OCI-LY7 (cell line): ENCODE measurements at regions not wholly inside any gene's neighbourhood (a gene's known extent, or its start where the extent isn't known, plus 50 kb on each side); places are given as distances from the start of the nearest gene placed in this dataset.
"Not testable (repeated sequence)": the region's sequence is repeated elsewhere in the genome, so short reads cannot be mapped to it uniquely, and the experiment has no call there.

Experiments used
- EZH2phosphoT487 ChIP-seq: fragments of 200-600 bp; sonication (generic); IDR thresholded peaks from 2 replicates; pipeline ENCODE4 v1.6.1; 2018; ENCODE audit warnings: low read depth, borderline replicate concordance, mild to moderate bottlenecking, mixed run types, antibody characterized with exemption, low read length, moderate library complexity, mixed read lengths
- TF ChIP-seq, protein P1 (sequence below): fragments of 200-600 bp; sonication (generic); conservative IDR thresholded peaks from 2 replicates; pipeline ENCODE4 v1.5.1; 2014; ENCODE audit warnings: mild to moderate bottlenecking, antibody characterized with exemption, low read length, moderate library complexity, mixed read lengths

DNA sequence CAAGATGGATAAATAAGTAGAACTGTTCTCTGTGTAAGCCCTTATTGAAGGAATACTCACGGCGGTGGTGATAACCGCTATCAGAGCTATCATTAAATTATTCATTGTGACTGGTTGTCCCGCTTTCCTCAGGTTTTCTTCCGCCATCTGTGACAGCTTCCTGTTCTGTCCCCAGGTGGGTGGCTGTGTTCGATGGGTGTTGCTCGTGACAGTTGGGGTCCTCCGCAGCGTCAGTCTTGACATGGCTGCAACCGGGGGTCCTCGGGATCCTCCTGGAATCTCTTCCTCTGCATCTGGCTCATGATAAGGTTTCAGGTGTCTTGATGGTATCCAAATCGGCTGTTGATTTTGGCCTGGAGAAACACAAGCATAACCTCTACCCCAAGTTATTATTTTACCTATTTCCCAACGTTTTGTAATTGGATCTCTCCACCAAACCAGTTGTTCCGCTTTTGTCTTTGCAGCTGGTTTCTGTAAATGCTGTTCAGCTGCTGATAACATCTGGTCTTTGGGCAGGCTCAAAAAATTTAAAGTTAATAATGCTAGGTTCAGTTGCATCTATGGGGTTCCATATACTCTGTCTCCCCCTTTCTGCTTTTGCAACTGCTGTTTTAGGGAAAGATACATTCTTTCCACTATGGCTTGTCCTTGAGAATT lies 58.1 kb upstream of the INSIG1 start:
- TF ChIP-seq, protein P1, sequence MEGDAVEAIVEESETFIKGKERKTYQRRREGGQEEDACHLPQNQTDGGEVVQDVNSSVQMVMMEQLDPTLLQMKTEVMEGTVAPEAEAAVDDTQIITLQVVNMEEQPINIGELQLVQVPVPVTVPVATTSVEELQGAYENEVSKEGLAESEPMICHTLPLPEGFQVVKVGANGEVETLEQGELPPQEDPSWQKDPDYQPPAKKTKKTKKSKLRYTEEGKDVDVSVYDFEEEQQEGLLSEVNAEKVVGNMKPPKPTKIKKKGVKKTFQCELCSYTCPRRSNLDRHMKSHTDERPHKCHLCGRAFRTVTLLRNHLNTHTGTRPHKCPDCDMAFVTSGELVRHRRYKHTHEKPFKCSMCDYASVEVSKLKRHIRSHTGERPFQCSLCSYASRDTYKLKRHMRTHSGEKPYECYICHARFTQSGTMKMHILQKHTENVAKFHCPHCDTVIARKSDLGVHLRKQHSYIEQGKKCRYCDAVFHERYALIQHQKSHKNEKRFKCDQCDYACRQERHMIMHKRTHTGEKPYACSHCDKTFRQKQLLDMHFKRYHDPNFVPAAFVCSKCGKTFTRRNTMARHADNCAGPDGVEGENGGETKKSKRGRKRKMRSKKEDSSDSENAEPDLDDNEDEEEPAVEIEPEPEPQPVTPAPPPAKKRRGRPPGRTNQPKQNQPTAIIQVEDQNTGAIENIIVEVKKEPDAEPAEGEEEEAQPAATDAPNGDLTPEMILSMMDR = not testable (repeated sequence)
- TF ChIP-seq EZH2phosphoT487 = not testable (repeated sequence)
